DMS53 (cell line): ENCODE measurements at regions not wholly inside any gene's neighbourhood (a gene's known extent, or its start where the extent isn't known, plus 50 kb on each side); places are given as distances from the start of the nearest gene placed in this dataset.

Experiments
- DNase-seq: peaks from one replicate; lab custom pipeline; 2025; lab: John Stamatoyannopoulos, UW

GRCh38 chr2:175755656-175756386 is 246.2 kb downstream of the LNPK start:
- DNase-seq: no peak

GRCh38 chr2:175755169-175755568 is 246.9 kb downstream of the LNPK start:
- DNase-seq: peak; percentile 13

- no peak for DNase-seq
Observed at GRCh38 chr2:175750195-175750594, 251.9 kb downstream of the LNPK start.

GRCh38 chr2:175745911-175746310 is 256.2 kb downstream of the LNPK start:
- DNase-seq: no peak

GRCh38 chr2:175744000-175744399 is 258.1 kb downstream of the LNPK start:
- DNase-seq: no peak

GRCh38 chr2:175743011-175743410 is 259.1 kb downstream of the LNPK start:
- no peak for DNase-seq

- no peak for DNase-seq
Observed at GRCh38 chr2:175742367-175742766, 259.7 kb downstream of the LNPK start.

GRCh38 chr2:175741164-175741563 is 260.9 kb downstream of the LNPK start:
- DNase-seq: no peak

- no peak for DNase-seq
Observed at GRCh38 chr2:175737722-175738361, 264.2 kb downstream of the LNPK start.

- no peak for DNase-seq
Observed at GRCh38 chr2:175734686-175735085, 267.4 kb downstream of the LNPK start.

- DNase-seq: no peak
Observed at GRCh38 chr2:175732531-175732930, 269.5 kb downstream of the LNPK start.

GRCh38 chr2:175730050-175730449 is 272.0 kb downstream of the LNPK start:
- no peak for DNase-seq

GRCh38 chr2:175729049-175729706 is 272.9 kb downstream of the LNPK start:
- no peak for DNase-seq

- no peak for DNase-seq
Observed at GRCh38 chr2:175728032-175728431, 274.0 kb downstream of the LNPK start.

GRCh38 chr2:175726223-175726622 is 275.8 kb downstream of the LNPK start:
- DNase-seq: peak; percentile 16

- DNase-seq: peak; percentile 29
Observed at GRCh38 chr2:175709248-175709647, 292.8 kb downstream of the LNPK start.

GRCh38 chr2:175707322-175707721 is 294.7 kb downstream of the LNPK start:
- no peak for DNase-seq

GRCh38 chr2:175704568-175704967 is 297.5 kb downstream of the LNPK start:
- peak; percentile 54 for DNase-seq

GRCh38 chr2:175698061-175698460 is 304.0 kb downstream of the LNPK start:
- DNase-seq: peak; percentile 28

- peak; percentile 85 for DNase-seq
Observed at GRCh38 chr2:175690113-175690837, 311.8 kb downstream of the LNPK start.

GRCh38 chr2:175688243-175688642 is 313.8 kb downstream of the LNPK start:
- no peak for DNase-seq

GRCh38 chr2:175687465-175687864 is 314.6 kb downstream of the LNPK start:
- no peak for DNase-seq

- DNase-seq: no peak
Observed at GRCh38 chr2:175686002-175686401, 316.1 kb downstream of the LNPK start.
